22Rv1 (cell line): ENCODE measurements at regions not wholly inside any gene's neighbourhood (a gene's known extent, or its start where the extent isn't known, plus 50 kb on each side); places are given as distances from the start of the nearest gene placed in this dataset.

ENCODE experiments used
- ZFX ChIP-seq: fragments of 450-650 bp; IDR thresholded peaks from 2 replicates; pipeline ENCODE4 v1.6.1; 2017; ENCODE audit warnings: antibody characterized with exemption, borderline replicate concordance
- TF ChIP-seq, protein P1 (sequence below): fragments of 450-650 bp; IDR thresholded peaks from 2 replicates; pipeline ENCODE4 v1.5.1; 2017; ENCODE audit warnings: mild to moderate bottlenecking

DNA sequence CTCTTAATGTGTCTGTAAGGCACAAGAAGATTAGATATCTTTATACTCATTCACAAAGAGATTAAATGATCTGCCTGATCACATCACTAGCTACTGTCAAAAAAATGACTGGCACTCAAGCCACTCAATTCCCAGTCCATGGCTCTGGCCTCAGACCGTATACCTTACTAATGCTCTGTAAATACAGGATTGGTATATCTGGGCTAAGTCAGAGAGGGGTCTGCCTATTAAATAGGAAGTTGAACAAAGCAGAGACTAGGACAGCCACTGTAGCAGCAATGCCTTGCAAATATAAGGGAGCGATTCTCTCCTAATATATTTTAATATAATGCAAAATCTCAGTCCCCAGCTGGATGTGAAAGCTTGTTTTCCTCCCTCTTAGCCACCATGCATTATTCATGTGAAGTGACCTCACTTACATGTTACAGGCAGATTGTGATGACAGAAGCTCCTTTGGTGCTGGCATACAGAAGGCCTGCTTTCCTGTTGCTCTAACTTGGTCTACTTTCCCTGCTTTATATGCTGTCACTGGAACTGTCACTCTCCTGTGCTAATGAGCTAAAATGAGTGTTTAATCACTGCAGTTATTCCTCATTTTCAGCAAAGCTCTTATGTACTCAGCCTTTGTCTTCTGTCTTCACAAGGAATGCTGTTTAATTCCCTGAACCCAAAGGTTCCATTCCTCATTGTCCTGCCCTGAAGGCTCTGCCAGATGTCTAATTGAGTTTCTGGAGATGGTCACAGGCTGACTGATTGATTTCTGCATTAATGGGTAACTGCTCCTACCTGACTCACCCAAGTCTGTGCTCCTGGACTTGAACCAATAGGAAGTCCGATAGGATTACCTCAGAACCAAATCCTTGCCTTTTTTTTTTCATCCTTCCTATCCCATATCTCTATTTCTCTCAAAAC, 578.2 kb downstream of the KLHL13 start:
- TF ChIP-seq, protein P1, sequence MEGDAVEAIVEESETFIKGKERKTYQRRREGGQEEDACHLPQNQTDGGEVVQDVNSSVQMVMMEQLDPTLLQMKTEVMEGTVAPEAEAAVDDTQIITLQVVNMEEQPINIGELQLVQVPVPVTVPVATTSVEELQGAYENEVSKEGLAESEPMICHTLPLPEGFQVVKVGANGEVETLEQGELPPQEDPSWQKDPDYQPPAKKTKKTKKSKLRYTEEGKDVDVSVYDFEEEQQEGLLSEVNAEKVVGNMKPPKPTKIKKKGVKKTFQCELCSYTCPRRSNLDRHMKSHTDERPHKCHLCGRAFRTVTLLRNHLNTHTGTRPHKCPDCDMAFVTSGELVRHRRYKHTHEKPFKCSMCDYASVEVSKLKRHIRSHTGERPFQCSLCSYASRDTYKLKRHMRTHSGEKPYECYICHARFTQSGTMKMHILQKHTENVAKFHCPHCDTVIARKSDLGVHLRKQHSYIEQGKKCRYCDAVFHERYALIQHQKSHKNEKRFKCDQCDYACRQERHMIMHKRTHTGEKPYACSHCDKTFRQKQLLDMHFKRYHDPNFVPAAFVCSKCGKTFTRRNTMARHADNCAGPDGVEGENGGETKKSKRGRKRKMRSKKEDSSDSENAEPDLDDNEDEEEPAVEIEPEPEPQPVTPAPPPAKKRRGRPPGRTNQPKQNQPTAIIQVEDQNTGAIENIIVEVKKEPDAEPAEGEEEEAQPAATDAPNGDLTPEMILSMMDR, result no peak
- no peak for TF ChIP-seq ZFX
